NCI-H187 (cell line): ENCODE measurements at regions not wholly inside any gene's neighbourhood (a gene's known extent, or its start where the extent isn't known, plus 50 kb on each side); places are given as distances from the start of the nearest gene placed in this dataset.

Experiments
- DNase-seq, 2 experiments: peaks; one replicate each; lab custom pipeline; 2025; lab: John Stamatoyannopoulos, UW

DNA sequence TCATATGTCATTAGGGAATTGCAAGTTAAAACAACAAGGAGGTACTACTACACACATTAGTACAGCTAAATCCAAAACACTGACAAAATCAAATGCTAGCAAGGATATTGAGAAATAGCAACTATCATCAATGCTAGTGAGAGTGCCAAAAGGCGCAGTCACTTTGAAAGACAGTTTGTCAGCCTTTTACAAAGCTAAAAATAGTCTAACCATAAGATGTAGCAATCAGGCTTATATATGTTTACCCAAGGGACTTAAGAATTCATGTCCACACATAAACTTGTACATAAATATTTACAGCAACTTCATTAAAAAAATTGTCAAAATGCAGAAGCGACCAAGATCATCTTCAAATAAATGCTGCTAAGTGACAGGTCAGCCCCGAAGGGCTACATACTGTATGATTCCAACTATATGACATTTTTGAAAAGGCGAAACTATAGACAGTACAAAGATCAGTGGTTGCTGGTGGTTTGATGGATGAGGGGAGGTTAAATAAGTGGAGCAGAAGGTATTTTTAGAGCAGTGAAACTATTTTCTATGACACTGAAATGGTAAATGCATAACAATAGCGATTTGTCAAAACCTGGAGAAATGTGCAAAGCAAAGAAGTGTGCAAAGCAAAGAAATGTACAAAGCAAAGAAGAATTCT, 704.8 kb downstream of the ARAP2 start:
- DNase-seq = no peak

DNA sequence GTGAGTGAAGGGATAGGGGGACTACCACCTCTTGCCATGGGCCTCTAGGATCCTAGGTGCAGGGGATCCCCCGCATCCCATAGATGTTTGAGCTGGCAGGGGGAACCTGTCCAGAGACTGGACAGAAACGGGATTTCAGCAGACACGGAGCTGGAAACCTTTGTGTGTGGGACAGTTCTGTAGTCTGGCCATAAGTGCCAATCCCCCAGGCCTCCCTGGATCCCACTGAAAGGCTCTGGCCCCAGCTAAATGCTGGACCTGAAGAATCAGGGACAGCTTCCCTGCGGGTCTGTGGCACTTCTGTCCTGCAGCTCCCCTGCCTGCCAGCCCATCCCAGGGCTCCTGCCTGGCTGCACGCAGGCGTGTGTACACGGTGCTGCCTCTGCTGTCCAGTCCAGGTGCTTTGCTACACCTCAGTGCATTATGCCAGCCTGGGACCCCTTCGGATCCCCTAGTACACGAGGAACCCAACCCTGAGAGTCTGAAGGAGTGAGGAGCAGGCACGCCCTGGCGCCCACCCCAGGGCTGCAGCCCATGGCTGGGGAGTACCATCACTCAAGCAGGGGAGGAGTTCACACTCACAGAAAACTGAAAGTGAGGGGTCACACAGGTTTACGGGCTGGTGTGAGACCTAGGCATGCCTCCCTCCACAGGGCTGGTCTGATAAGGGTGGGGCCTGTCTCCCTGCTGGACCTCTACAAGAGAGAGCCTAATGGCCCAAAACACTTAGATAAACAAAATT, 703.0 kb downstream of the ARAP2 start:
- no peak for DNase-seq

DNA sequence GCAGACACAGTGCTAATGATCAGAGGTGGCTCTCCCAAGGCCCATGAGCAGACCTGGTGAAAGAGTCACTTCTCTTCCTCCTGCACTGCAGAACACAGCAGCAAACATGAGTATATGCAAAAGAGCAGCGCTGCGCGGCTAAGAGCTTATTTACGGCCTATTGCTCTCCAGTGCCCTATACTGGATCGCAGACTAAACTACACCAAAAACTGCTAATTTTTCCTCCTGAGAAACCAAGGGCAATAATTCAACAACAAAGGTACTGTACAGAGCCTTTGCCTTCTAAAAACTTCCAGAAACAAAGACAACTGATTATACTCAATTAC, 702.5 kb downstream of the ARAP2 start:
- DNase-seq = no peak

DNA sequence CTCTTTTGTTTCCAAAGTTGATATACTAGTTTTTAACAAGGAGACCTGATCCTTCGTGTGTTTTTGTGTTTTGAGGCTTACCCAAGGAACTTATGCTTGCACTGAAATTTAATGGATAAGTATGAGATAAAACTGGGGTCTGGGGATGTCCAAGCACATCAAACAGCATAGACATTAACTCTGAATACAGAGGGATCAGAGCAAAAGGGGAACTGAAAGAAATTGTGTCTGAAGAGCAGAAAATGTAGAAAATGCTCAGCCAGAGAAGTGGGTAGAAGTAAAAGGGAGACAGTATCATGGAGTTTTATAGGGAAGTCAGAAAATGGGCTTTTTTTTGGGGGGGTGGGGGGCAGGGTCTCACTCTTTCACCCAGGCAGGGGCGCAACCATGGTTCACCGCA, 695.4 kb downstream of the ARAP2 start:
- DNase-seq = no peak

DNA sequence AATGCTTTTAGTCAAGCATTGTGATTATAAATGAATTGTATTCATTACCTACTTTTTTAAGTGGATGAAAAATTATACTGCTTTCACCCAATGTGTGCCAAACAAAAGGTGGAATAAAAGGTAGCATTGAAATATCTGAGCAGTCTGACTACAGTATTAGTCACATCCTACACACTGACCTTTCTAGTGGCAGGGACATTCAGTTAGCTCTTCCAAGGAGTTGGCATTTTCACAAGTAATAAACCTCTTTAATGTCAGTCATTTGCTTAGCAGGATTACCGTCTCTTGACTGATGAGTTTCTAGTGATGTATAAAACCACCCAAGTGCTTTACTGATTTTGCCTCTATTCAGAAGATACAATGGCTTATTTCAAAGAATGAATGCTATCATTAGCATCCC, 687.9 kb downstream of the ARAP2 start:
- DNase-seq = no peak

DNA sequence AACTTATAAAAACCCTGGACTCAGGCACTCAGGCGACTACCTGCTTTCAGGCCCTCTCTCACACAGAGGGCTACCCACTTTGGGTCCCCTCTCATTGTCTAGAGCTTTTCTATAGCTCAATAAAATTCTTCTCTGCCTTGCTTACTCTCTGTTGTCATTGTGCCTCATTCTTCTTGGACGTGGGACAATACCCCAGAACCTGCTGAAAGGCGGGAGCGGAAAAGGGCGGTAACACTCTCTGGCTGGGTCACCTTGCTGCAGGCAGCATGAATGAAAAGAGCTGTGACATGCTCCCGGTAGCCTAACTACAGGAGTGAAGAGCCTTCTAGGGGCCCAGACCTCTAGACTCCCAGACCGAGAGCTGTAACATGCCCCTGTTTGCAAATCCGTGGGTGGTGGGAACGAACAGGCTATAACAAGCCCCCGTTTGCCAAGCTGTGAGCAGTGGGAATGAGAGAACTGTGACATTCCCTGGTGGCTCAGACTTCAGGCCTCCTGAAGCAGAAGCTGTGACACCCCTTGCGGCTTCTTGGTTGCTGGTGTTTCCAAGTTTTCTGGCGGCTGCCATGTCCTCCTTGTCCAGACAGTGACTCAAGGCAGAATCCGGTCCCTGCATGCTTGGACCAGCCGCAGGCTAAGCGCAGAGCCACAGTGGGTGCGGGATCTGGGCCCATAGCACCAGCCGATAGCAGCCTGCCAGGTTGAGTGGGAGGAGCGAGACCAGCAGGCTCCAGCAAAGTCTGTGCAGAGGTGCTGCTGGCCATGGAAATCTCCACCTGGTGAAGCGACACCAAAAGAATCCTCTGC, 684.6 kb downstream of the ARAP2 start:
- peak in 1 of 2 experiments; percentile 1 for DNase-seq

DNA sequence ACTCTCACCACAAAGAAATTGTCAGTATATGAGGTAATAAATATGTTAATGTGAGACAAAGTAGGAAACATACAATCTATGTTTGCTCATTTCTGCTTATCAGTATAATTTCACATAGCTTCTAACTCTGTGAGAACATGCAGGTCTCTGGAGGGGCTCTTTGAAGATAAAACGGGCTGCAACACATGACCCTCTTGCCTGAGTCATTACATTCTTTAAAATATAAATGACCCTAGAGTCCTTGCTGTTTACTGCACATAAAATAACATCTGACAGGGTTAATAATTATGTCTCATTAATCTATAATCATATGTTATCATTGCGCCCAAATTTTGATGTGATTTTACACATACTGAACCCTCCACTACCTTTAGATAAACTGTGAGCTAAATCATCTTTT, 681.5 kb downstream of the ARAP2 start:
- DNase-seq = no peak

DNA sequence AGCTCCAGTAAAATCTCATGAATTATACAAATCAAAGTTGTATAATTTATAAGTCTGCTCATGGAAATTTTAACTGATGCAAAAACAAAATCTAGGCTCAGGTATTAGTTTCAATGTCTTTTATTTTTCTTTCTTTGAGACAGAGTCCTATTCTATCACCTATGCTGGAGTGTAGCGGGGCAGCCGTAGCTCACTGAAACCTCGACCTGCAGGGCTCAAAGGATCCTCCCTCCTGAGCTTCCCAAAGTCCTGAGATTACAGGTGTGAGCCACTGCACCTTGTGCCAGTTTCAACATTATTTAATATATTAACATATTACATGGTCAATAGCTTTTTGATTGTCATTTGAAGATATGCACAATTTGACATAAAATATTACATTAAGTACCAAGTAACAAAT, 678.7 kb downstream of the ARAP2 start:
- DNase-seq = no peak

DNA sequence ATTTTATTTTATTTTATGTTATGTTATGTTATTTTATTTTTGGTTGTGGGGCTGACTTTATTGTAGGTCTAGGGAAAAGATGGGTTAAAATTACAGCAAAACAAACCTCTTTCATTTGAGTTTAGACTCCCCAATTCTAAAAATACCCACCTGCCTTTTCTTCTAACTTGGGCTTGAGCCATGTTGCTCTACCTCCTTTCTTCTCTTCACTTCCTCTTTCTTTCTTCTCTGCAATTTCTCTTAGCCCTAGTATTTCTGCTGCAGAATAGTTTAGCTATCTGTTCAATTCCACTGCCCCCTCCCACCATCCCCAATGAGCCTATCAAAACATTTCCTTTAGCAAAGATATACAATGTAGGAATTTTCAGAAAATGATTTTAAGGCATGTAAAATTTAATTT, 653.3 kb downstream of the ARAP2 start:
- no peak for DNase-seq

DNA sequence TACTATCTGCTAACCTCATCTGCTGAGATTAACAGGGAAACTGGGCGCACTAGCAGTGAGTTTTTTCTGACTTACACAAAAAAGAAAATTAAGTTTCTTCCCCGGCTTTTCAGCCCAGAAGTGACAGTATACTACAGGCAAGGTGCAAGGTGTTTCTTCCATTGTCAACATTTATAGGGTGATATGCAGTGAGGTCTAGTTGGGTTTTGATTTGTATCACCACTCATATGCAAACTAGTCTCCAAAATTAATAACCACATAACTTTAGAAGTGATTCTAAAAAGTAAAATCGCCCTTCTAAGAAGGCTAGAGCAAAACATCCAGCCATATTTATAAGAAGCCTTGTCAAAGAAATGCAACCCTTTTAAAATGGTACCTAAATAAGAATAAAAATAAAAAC, 640.1 kb downstream of the ARAP2 start:
- no peak for DNase-seq

DNA sequence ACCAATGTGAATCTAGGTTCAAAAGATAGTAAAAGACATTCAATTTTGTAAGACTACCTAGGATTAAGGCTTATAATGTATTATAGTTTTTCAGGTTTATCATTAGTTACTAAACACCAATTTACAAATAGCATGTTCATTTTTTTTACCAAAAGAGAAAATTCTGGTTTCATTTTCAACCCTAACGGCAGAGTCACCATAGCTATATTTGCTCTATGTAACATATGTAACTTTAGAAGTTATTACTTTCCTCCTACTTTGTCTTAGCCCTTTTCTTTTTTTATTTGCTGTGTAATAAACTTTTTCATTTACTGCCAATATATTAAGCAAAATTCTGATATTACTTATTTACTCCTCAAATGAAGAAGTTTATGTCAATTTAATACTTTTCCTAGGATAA, 639.6 kb downstream of the ARAP2 start:
- DNase-seq = no peak

DNA sequence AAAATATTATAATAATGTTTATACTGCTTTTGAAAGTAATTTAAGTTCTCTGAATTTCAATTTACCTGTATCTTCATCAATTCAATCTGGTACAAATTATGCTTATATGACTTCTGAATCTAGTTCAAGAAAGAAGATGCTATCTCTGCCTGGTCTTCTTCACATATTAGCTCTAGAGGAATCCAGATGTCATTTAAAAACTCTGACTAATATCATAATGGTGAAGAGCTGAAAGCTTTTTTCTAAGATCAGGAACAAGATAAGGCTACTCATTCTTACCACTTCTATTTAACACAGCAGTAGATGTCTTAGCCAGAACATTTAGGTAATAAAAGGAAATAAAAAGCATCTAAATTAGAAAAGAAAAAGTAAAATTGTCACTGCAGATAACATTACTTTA, 636.1 kb downstream of the ARAP2 start:
- no peak for DNase-seq

DNA sequence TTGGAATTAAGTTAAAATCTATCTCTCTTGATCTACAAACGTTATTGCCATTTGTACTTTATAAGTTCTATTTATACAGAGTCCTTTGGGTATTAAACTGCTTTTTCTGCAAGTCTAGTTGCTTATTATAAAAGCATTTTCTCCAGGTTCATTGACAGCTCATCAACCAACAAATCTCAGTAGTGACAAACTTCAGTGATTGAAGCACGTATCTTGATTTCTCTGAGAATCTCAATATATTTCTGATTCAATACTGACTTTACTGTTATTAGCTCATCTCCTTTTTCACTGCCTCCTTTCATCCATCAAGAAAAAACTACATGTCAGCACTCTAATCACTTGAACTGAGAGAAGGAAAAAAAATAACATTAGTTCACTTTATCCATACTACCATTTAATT, 630.2 kb downstream of the ARAP2 start:
- DNase-seq = no peak

DNA sequence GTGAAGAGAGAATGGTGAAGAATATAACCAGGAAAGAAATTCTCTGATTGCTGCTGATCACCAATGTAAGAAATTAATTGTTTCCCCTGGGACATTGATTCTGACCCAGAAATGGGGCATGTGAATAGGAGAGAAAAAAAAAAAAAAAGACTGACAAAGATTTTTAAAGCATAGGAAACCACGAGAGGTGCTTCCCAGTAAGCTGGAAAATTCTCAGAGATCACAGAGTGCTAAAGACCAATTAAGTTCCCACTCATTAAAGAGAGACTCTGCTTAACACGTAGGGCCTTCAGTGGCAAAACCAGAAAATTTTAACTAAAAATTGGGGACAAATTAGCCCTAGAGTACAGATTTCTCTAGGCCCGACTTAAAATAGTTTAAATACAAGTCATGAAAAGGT, 604.4 kb downstream of the ARAP2 start:
- no peak for DNase-seq

DNA sequence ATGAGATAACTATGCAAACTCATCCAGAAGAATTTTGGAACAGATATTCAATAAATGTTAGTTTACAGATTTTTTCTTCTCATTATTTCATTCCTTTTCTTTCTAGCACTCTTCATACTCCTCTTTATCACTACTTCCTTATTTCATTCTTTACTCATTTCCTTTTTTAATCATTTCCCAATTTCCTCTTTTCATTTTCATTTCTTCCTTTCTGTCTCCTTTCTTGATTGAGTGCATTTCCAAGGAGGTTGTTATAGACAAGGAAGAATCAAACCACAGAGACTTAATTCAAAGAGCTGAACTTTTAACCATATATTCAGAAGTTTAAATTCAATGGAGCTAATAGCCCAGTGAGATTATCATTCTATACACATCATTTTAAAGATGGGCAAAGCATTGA, 600.7 kb downstream of the ARAP2 start:
- DNase-seq = no peak

DNA sequence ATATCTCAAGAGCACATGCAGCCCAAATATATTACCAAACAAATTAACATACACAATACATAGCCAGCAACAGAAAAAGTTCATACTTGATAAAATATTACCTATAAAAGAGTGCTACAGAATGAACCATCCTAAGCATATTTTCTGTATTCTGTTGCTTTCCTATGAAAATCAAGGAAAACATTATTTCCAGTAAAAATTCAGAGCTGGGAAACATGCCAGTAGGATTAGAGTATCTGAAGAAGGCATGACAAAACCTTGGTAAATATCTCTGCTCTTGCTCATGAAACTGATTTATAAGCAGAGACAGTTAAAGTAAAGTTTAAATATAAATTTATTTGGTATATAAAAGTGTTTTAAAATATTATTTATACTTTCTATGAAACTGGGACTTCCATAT, 599.7 kb downstream of the ARAP2 start:
- DNase-seq = no peak

DNA sequence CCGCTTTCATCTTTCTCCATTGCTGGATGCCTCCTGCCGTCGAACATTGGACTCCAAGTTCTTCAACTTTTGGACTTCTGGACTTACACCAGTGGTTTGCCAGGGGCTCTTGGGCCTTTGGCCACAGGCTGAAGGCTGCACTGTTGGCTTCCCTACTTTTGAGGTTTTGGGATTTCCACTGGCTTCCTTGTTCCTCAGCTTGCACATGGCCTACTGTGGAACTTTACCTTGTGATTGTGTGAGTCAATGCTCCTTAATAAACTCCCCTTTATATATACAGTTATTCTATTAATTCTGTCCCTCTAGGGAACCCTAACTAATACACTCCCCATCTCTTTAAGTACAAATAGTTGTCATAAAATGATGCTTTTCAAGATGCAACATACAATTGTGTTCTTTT, 595.3 kb downstream of the ARAP2 start:
- no peak for DNase-seq

DNA sequence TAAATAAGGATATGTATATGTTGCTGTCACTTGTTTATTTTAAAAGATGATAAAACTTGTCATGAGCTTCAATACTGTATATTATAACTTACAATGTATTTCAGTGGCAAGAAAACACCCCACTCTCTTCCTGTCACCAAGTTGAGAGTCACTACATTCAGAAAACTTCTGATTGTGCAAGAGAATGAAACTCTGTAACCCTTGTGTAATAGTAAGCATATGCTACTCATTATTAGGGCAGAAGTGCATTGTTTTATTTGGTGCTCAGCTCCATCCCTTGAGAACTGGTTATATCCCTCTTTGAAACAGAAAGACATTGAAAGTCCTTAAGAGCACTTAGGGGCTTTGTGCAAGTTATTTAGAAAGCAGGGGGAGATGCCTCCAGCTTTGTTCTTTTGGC, 594.5 kb downstream of the ARAP2 start:
- DNase-seq = no peak

DNA sequence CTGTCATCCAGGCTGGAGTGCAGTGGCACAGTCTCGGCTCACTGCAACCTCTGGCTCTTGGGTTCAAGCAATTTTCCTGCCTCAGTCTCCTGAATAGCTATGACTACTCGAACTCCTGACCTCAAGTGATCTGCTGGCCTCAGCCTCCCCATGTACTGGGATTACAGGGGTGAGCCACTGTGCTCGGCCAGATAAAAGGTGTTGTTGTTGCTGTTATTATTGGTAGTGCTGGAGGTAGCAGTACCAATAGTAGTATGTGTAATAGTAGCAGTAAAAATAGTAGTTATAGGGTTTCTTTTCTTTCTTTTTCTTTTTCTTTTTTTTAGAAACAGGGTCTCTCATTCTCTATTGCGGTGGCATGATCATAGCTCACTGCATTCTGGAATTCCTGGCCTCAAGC, 592.1 kb downstream of the ARAP2 start:
- no peak for DNase-seq

DNA sequence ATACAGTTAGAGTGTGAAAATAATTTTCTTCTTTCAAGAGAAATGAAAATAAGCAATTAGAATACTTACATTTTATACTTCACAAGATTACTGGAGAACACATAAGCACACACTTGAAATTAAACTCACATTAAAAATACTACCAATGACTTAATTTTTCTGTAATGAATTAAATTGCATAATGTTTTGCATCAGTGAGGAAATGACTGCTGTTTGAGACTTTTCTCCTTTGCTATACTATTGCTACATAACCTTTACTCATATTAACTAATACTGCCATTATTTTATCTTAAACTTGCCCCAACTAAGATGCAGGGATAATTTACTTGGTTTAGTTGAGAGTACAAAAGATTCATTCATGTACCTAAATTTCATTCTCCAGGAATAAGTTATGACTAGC, 590.9 kb downstream of the ARAP2 start:
- DNase-seq = no peak

DNA sequence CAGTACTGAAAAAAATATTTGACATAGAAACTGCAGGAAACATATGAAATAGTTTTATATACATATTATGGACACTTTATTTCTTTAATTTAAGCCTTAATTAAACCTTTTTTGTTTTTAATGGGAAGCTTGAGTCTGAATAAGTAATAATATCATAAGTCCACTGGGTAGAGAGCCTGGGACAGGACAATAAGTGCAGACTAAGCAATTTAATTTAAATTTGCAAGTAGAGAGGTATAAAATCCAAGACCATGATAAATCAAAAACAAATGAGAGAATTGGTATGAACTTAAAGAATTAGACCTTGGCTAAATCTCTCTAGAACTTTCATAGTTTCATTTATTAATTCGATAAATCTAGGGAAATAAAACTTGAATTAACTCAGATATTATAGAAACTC, 571.2 kb downstream of the ARAP2 start:
- DNase-seq = no peak

DNA sequence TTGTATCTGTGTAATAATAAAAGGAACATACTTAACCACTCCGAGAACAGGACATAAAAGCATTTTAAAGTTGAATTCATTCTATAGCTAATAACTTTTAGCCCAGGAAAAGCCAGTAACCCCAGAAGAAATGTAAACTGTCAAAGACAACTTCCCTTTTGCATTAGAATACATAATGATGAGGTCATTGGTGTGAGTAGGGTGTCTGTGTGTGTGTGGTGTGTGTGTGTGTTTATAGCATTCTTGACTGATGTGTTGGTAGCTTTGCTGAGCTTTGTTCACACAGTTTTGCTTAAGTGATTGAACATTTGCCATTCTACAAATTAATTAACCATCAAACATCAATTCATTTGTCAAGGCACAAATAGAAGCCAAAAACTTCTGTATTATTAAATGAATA, 559.6 kb downstream of the ARAP2 start:
- no peak for DNase-seq

DNA sequence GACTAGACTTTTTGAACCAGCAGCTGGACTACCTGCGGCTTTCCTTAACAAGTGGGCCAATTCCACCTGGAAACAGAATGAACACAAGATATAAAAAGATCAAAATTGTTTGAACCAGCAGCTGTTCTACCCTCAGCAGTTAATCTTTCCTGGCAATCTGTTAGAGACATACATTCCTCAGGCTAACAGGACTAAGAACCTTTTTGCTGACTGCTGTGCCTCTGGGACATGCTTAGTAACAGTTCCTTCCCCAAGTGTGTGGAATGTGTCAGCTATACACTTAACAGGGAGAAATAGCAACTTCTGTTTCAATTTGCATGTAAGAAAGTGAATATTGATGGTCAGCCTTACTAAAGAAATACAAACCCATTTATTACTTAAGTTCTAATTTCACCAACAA, 554.4 kb downstream of the ARAP2 start:
- DNase-seq = no peak
